ENCODE measurements at regions not wholly inside any gene's neighbourhood (a gene's known extent, or its start where the extent isn't known, plus 50 kb on each side); places are given as distances from the start of the nearest gene placed in this dataset.

- TF ChIP-seq EZH2 (IDR thresholded peaks at IDR 0.05; ENCODE audit: borderline replicate concordance, insufficient read depth, low read depth, low read length, poor library complexity, severe bottlenecking) = no peak
- no peak for TF ChIP-seq CTCF (IDR thresholded peaks at IDR 0.05)
Measured at GRCh38 chr4:125714049-125714448, 399.3 kb downstream of the FAT4 start.

All from B cell (primary cell).